Smooth muscle cell (in vitro differentiated cells): ENCODE measurements at regions not wholly inside any gene's neighbourhood (a gene's known extent, or its start where the extent isn't known, plus 50 kb on each side); places are given as distances from the start of the nearest gene placed in this dataset.

ENCODE experiments used
- DNase-seq: peaks from one replicate; lab custom pipeline; 2025; ENCODE audit not compliant: unreplicated experiment; lab: John Stamatoyannopoulos, UW
- H2AFZ ChIP-seq: fragments of 200-600 bp; sonication (generic); 2 replicates; pipeline ENCODE4 v1.6.0; 2016; ENCODE audit warnings: antibody characterized with exemption, low read depth, mild to moderate bottlenecking
- H3F3A ChIP-seq: fragments of 200-600 bp; sonication (generic); 2 replicates; pipeline ENCODE4 v1.6.0; 2017; ENCODE audit warnings: antibody characterized with exemption, low read depth
- H3K27ac ChIP-seq: fragments of 200-600 bp; sonication (generic); 2 replicates; pipeline ENCODE4 v1.5.1; 2016; ENCODE audit warnings: low read depth, mild to moderate bottlenecking
- H3K27me3 ChIP-seq: fragments of 200-600 bp; sonication (generic); 2 replicates; pipeline ENCODE4 v1.6.1; 2016; ENCODE audit warnings: low read depth, mild to moderate bottlenecking
- H3K36me3 ChIP-seq: fragments of 200-600 bp; sonication (generic); 2 replicates; pipeline ENCODE4 v1.5.1; 2016; ENCODE audit warnings: low read depth
- H3K4me1 ChIP-seq: fragments of 200-600 bp; sonication (generic); 2 replicates; pipeline ENCODE4 v1.5.1; 2016; ENCODE audit warnings: low read depth
- H3K4me2 ChIP-seq: fragments of 200-600 bp; sonication (generic); 2 replicates; pipeline ENCODE4 v1.6.0; 2016; ENCODE audit warnings: mild to moderate bottlenecking
- H3K4me3 ChIP-seq: fragments of 200-600 bp; sonication (generic); 2 replicates; pipeline ENCODE4 v1.5.1; 2016; ENCODE audit warnings: mild to moderate bottlenecking
- H3K79me2 ChIP-seq: fragments of 200-600 bp; sonication (generic); 2 replicates; pipeline ENCODE4 v1.6.0; 2016; ENCODE audit warnings: low read depth, mild to moderate bottlenecking
- H3K9ac ChIP-seq: fragments of 200-600 bp; sonication (generic); 2 replicates; pipeline ENCODE4 v1.6.0; 2016; ENCODE audit warnings: low read depth
- H3K9me3 ChIP-seq: fragments of 200-600 bp; sonication (generic); replicated peaks from 2 replicates; pipeline ENCODE4 v1.5.1; 2016; ENCODE audit warnings: low read depth
- H4K20me1 ChIP-seq: fragments of 200-600 bp; sonication (generic); 2 replicates; pipeline ENCODE4 v1.6.0; 2016; ENCODE audit warnings: low read depth
- CTCF ChIP-seq: fragments of 200-600 bp; sonication (generic); IDR thresholded peaks from 2 replicates; pipeline ENCODE4 v1.5.1; 2017; ENCODE audit warnings: borderline replicate concordance, mild to moderate bottlenecking, antibody characterized with exemption; ENCODE audit not compliant: insufficient read depth, poor library complexity, severe bottlenecking
- WGBS: methylation state at CpG from one replicate; pipeline ENCODE4 v1.1.7; 2016; ENCODE audit warnings: low lambda C conversion rate; 5-methylcytosine and 5-hydroxymethylcytosine counted together

- Histone ChIP-seq H3K27ac (no peak overlapping the region), H3K27me3 (no peaks in the 10 kb centered on the region), H3K4me2 (peak overlapping the region; percentile 63), H3K4me3 (no peak overlapping the region), H3K9me3 (no peaks in the 10 kb centered on the region), H2AFZ (peak overlapping the region; percentile 63), H3K36me3 (no peaks in the 10 kb centered on the region), H3K9ac (no peak overlapping the region), H3K79me2 (no peaks in the 10 kb centered on the region), H4K20me1 (no peaks in the 10 kb centered on the region), H3K4me1 (no peaks in the 10 kb centered on the region), H3F3A (no peaks in the 10 kb centered on the region)
- 15% methylated on average over 7 of the region's 7 CpGs for WGBS
- TF ChIP-seq CTCF, result peak; percentile 89
- DNase-seq, result no peak
Observed at GRCh38 chr2:209334188-209335017, 89.4 kb upstream of the MAP2 start.

GRCh38 chr2:209340522-209340921 is 83.3 kb upstream of the MAP2 start:
- DNase-seq, result no peak
- Histone ChIP-seq H3K4me1 (no peaks in the 10 kb centered on the region), H3K4me3 (no peak overlapping the region), H2AFZ (no peak overlapping the region), H3K4me2 (no peak overlapping the region), H3K36me3 (no peaks in the 10 kb centered on the region), H3K27ac (no peak overlapping the region), H3K9me3 (no peaks in the 10 kb centered on the region), H3F3A (no peaks in the 10 kb centered on the region), H3K9ac (no peak overlapping the region), H4K20me1 (no peaks in the 10 kb centered on the region), H3K79me2 (no peaks in the 10 kb centered on the region), H3K27me3 (no peaks in the 10 kb centered on the region)
- WGBS, result 56% methylated on average over 2 of the region's 2 CpGs
- no peak for TF ChIP-seq CTCF

GRCh38 chr2:209344349-209344748 is 79.5 kb upstream of the MAP2 start:
- no peaks in the 10 kb centered on the region for H3K79me2 ChIP-seq
- no peak overlapping the region for H2AFZ ChIP-seq
- H3K27me3 ChIP-seq, result no peaks in the 10 kb centered on the region
- H3K4me1 ChIP-seq, result no peaks in the 10 kb centered on the region
- no peak overlapping the region for H3K4me3 ChIP-seq
- no peak overlapping the region for H3K4me2 ChIP-seq
- no peak overlapping the region for H3K27ac ChIP-seq
- H3F3A ChIP-seq, result no peaks in the 10 kb centered on the region
- DNase-seq, result no peak
- no peaks in the 10 kb centered on the region for H4K20me1 ChIP-seq
- H3K9ac ChIP-seq, result no peak overlapping the region
- no peaks in the 10 kb centered on the region for H3K9me3 ChIP-seq
- no peak for TF ChIP-seq CTCF
- 74% methylated on average over 3 of the region's 3 CpGs for WGBS
- H3K36me3 ChIP-seq, result no peaks in the 10 kb centered on the region

GRCh38 chr2:209348433-209348832 is 75.4 kb upstream of the MAP2 start:
- H3K9me3 ChIP-seq, result no peaks in the 10 kb centered on the region
- 51% methylated on average over 6 of the region's 6 CpGs for WGBS
- no peak overlapping the region for H3K4me2 ChIP-seq
- H3K4me1 ChIP-seq, result no peaks in the 10 kb centered on the region
- no peaks in the 10 kb centered on the region for H3F3A ChIP-seq
- H3K4me3 ChIP-seq, result no peak overlapping the region
- DNase-seq, result no peak
- H3K36me3 ChIP-seq, result no peaks in the 10 kb centered on the region
- no peak for TF ChIP-seq CTCF
- no peaks in the 10 kb centered on the region for H3K27me3 ChIP-seq
- H3K79me2 ChIP-seq, result no peaks in the 10 kb centered on the region
- H2AFZ ChIP-seq, result no peak overlapping the region
- H4K20me1 ChIP-seq, result no peaks in the 10 kb centered on the region
- H3K9ac ChIP-seq, result no peak overlapping the region
- H3K27ac ChIP-seq, result no peak overlapping the region
